ENCODE measurements at regions not wholly inside any gene's neighbourhood (a gene's known extent, or its start where the extent isn't known, plus 50 kb on each side); places are given as distances from the start of the nearest gene placed in this dataset.

DNA sequence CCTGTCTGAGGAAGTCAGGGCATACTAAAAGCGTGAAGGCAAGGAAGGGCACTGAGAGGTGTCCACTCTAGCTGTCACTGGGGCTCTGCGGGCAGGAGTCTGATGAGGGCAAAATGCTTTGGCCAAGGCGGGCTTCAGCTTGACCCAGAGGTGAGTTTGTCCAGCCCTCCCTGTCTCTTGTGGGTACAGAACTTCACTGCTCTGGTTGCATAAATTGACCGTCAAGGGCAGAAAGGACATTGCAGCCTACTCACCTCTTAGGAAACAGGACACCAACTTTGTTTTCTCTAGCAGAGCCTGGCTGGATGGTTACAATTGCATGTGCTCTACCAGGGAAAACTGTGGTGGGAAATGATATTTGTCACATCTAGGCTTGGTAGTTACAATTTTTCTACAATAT is 170.9 kb downstream of the TMEM38B start:
- DNase-seq, result no peak
- TF ChIP-seq, protein P1, sequence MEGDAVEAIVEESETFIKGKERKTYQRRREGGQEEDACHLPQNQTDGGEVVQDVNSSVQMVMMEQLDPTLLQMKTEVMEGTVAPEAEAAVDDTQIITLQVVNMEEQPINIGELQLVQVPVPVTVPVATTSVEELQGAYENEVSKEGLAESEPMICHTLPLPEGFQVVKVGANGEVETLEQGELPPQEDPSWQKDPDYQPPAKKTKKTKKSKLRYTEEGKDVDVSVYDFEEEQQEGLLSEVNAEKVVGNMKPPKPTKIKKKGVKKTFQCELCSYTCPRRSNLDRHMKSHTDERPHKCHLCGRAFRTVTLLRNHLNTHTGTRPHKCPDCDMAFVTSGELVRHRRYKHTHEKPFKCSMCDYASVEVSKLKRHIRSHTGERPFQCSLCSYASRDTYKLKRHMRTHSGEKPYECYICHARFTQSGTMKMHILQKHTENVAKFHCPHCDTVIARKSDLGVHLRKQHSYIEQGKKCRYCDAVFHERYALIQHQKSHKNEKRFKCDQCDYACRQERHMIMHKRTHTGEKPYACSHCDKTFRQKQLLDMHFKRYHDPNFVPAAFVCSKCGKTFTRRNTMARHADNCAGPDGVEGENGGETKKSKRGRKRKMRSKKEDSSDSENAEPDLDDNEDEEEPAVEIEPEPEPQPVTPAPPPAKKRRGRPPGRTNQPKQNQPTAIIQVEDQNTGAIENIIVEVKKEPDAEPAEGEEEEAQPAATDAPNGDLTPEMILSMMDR (conservative IDR thresholded peaks at IDR 0.05), result no peak
- H4K20me1 ChIP-seq (ENCODE audit: control insufficient read depth, insufficient read depth, insufficient read length), result no peaks in the 10 kb centered on the region
- peaks cover 2% of the 10 kb centered on the region in 2 experiments; a peak in 1 of 4 replicates for H3K4me1 Mint-ChIP-seq
- H3K9me3 Mint-ChIP-seq, result no peaks in the 10 kb centered on the region
- no peaks in the 10 kb centered on the region for H3K27me3 ChIP-seq (ENCODE audit: insufficient read depth, low read length)
- H3K36me3 Mint-ChIP-seq (ENCODE audit: insufficient read depth in 1 of 3, low read depth in 3 of 3), result no peaks in the 10 kb centered on the region
- H3K27ac ChIP-seq (ENCODE audit: insufficient read length, low read depth, low read length), result no peak overlapping the region
- H3K9ac ChIP-seq (ENCODE audit: extremely low read depth, insufficient read length, low read length), result no peak overlapping the region
- no peaks in the 10 kb centered on the region for H3K9me3 ChIP-seq (ENCODE audit: control insufficient read depth, low read depth, low read length)
- H2BK12ac ChIP-seq (ENCODE audit: insufficient read length, low read depth, low read length), result no peak overlapping the region
- no peak overlapping the region for H3K18ac ChIP-seq (ENCODE audit: insufficient read length, low read depth, low read length)
- H2BK20ac ChIP-seq (ENCODE audit: low read depth, low read length, poor library complexity, severe bottlenecking), result no peak overlapping the region
- H2AFZ ChIP-seq (ENCODE audit: low read length), result no peak overlapping the region
- H3K23ac ChIP-seq (ENCODE audit: insufficient read length, low read depth, low read length), result no peak overlapping the region
- H4K5ac ChIP-seq (ENCODE audit: insufficient read length, low read depth, low read length), result no peak overlapping the region
- H3K79me2 ChIP-seq (ENCODE audit: insufficient read depth, low read length), result no peaks in the 10 kb centered on the region
- no peak overlapping the region for H3K56ac ChIP-seq (ENCODE audit: insufficient read length, low read depth, low read length)
- no peak overlapping the region for H2BK5ac ChIP-seq (ENCODE audit: insufficient read length, low read length)
- no peak overlapping the region for H3K4me2 ChIP-seq (ENCODE audit: insufficient read depth, insufficient read length, low read length)
- no peaks in the 10 kb centered on the region for H3K23me2 ChIP-seq (ENCODE audit: insufficient read length, low read depth, low read length, poor library complexity, severe bottlenecking)
- no peak overlapping the region for H3K4me3 Mint-ChIP-seq
- no peaks in the 10 kb centered on the region for H3K79me1 ChIP-seq (ENCODE audit: insufficient read depth, low read depth, low read length, poor library complexity, severe bottlenecking)
- H2AK5ac ChIP-seq (ENCODE audit: insufficient read length, low read length), result no peak overlapping the region
- H4K91ac ChIP-seq (ENCODE audit: insufficient read length, low read depth, low read length), result no peak overlapping the region
- no peak overlapping the region for H3K4ac ChIP-seq (ENCODE audit: low read depth, low read length)
- H3K27me3 Mint-ChIP-seq (ENCODE audit: low read depth), result no peaks in the 10 kb centered on the region
- H3K27ac Mint-ChIP-seq, result no peak overlapping the region
- H3K14ac ChIP-seq (ENCODE audit: insufficient read depth, low read length), result no peak overlapping the region
- H2BK15ac ChIP-seq (ENCODE audit: low read depth, low read length), result no peak overlapping the region
- no peak overlapping the region for H3T11ph ChIP-seq (ENCODE audit: low read length)
- H4K8ac ChIP-seq (replicated peaks; ENCODE audit: insufficient read length, low read depth, low read length), result no peak overlapping the region
- WGBS (ENCODE audit: extremely low coverage, insufficient read length, low lambda C conversion rate), result no CpG with 5 or more reads among the region's 4 CpGs
- no peak overlapping the region for H2BK120ac ChIP-seq (ENCODE audit: low read depth, low read length, poor library complexity, severe bottlenecking)
- H3K4me1 ChIP-seq (ENCODE audit: insufficient read depth, low read length), result no peaks in the 10 kb centered on the region

All from H9 (cell line).